HG03442 (cell line): ENCODE measurements at regions not wholly inside any gene's neighbourhood (a gene's known extent, or its start where the extent isn't known, plus 50 kb on each side); places are given as distances from the start of the nearest gene placed in this dataset.
"Not testable (repeated sequence)": the region's sequence is repeated elsewhere in the genome, so short reads cannot be mapped to it uniquely, and the experiment has no call there.

Source experiments
- ATAC-seq: cut with Tn5 transposase; IDR thresholded peaks from one replicate; pipeline ENCODE4 v1.9.1; 2021; ENCODE audit warnings: mild to moderate bottlenecking, moderate library complexity; ENCODE audit not compliant: unreplicated experiment

GRCh38 chr12:46474385-46474784 is 101.8 kb upstream of the SLC38A2 start:
- ATAC-seq: not testable (repeated sequence)

- ATAC-seq: peak; percentile 72
Observed at GRCh38 chr12:46473634-46474329, 101.2 kb upstream of the SLC38A2 start.

DNA sequence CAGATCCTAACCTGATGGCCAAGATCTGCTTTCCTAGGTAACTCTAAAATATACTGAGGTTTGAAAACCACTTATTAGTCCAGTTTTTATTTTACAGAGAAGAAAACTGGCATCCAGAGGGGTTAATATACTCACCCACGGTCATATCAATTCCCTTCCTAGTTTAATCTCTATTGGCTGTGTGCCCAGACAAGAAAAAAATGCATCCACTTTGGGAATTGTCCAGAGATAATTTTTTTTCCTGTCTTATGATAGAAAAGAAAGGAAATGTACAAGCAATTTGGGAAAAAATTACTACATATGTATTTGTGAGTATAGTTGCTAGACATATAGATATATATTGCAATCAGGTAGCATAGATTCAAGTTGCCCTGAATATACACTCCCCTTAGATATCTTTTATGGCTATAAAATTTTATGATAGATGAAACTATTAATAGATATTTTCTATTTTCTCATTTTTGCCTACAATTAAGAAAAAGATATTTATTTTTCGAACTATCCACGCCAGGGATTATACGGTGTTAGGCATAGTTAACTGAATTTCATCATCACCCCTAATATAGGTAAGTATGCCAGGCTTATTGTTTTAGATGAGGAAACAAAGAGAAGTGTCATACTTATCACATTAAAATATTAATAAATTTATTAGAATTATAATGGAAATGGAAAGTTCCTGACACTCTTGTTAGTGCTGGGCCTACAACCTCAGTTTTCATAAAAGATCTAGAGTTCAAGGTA is 100.5 kb upstream of the SLC38A2 start:
- ATAC-seq: no peak

GRCh38 chr12:46472144-46472705 is 99.7 kb upstream of the SLC38A2 start:
- ATAC-seq: no peak

DNA sequence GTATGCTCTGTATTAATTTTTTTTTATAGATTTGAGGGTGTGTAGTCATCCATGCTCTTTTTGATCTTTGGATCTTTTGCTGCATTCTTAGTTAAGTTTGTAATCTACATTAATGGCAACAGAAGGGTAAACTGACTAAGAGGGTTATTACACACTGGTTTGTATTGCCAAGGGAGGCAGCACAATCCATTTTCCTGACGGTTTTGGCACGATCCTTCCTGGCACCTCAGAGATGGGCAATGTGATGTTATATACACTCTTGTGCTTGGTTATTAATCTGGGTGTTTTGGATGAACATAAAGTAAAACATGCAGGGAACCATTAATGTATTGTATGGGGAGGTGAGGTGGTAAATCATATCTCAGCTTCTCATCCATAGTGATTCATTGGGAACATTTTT is 98.8 kb upstream of the SLC38A2 start:
- no peak for ATAC-seq

DNA sequence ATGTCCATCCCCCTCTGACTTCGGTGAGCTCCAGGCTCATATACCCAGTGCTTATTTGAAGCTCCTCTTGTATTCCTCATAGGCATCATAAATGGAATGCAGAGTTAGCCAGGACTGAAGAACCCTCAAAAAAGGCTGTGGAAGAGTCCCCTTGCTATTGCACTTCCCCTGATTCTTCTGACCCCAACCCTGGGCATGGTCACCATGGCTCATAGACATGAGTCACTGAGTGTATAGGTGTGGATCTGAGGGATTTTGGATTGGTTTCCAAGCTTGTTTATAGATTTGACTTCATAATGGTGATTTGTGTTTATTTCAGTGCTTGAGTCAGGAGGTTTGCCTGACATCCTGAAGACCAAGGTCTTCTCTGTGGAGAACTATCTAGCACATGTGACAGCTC is 98.4 kb upstream of the SLC38A2 start:
- ATAC-seq: no peak

GRCh38 chr12:46470036-46470627 is 97.6 kb upstream of the SLC38A2 start:
- no peak for ATAC-seq

DNA sequence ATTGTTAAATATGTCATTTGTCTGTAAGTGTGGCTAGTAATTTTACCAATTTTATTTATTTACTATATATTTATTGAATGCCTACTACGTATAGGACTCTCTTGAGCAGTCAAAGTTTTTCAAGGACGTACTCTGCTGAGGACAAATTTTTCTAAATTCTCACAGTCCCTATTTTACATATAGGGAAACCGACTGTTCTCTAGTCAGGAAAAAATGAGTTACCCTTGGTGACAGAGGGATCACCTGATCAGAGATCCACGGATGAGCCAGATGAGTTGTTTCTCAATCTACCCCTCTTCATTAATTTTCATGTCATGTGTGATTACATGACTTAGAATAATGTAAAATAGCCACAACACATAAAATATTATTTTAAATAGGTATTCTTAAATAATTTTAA is 96.2 kb upstream of the SLC38A2 start:
- ATAC-seq: no peak

- ATAC-seq: no peak
Observed at GRCh38 chr12:46468160-46468559, 95.6 kb upstream of the SLC38A2 start.

GRCh38 chr12:46465307-46465706 is 92.7 kb upstream of the SLC38A2 start:
- no peak for ATAC-seq

GRCh38 chr12:46464863-46465262 is 92.3 kb upstream of the SLC38A2 start:
- no peak for ATAC-seq

- no peak for ATAC-seq
Observed at GRCh38 chr12:46462641-46463355, 90.2 kb upstream of the SLC38A2 start.

- ATAC-seq: no peak
Observed at GRCh38 chr12:46461907-46462640, 89.5 kb upstream of the SLC38A2 start.

DNA sequence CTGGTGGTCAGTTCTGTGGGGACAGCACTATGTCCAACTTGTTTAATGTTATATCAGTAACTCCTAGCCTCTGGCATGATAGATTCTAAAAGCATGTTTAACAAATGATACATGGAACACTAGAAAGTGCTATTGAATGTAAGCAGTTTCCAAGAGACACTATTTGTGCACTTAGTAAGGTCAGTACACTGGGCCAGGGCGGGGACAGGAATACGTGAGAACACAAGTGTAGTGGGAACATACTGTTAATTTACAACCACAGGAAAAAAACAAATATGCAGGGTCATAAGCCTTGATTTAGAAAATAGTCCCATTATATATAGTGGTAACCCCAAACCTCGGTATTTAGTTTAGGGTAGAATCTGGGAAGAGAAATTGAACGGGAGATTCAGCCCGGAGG is 88.9 kb upstream of the SLC38A2 start:
- ATAC-seq: no peak

DNA sequence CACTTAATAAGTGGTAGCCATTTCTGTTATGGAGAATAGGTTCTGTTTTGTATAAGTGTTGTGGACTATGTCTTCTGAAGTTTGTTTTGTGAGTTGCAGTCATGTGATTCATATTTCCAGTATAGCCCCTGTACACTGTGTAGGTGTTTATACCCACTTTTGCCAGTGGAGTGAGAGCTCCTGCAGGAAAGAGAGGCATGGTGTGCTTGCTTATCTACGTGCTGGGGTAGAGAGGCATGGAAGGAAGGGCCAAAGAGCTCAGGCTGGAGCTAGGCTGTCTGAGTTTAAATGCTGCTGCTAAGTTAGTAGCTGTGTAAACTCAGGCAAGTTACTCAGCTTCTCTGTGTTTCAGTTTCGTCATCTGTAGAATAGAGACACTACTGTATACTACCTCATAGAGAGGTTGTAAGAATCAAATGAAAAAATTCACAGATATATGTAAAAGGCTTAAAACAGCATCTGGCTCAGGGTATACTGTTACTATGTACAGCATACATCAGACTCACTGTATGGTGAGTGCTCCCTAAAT is 88.2 kb upstream of the SLC38A2 start:
- no peak for ATAC-seq

GRCh38 chr12:46459861-46460545 is 87.4 kb upstream of the SLC38A2 start:
- no peak for ATAC-seq

GRCh38 chr12:46459111-46459510 is 86.5 kb upstream of the SLC38A2 start:
- ATAC-seq: no peak

- no peak for ATAC-seq
Observed at GRCh38 chr12:46458500-46459102, 86.0 kb upstream of the SLC38A2 start.

DNA sequence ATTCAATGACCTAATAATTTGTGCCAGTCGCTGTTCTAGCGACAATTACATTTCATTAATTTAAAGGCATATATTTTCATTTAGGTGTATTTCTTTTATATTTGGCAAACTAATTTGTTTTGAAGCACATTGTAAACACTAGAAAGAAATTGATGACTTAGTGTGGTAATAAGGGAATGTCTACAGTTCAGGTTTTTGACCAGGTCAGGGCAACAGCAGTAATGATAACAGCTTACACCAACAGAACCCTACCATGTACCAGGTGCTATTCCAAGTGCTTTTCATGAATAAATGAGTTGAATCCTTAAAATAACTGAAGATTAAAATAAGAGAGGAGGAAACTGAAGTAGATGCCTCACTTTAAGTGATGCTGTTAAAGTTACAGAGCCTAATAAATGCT is 85.4 kb upstream of the SLC38A2 start:
- ATAC-seq: no peak
